ENCODE measurements at regions not wholly inside any gene's neighbourhood (a gene's known extent, or its start where the extent isn't known, plus 50 kb on each side); places are given as distances from the start of the nearest gene placed in this dataset.

DNA sequence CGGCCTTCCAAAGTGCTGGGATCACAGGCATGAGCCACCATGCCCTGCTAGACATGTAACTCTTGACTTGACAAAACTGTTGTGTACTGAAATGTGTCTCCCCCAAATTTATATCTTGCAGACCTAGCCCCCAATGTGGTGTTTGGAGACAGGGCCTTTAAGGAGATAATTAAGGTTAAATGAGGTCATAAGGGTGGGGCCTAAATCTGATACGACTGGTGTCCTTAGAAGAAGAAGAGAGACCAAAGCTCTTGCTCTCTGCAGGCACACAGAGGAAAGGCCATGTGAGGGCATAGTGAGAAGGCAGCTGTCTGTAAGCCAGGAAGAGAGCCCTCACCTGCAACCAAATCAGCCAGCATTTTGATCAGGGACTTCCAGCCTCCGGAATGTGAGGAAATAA is 361.3 kb downstream of the SV2B start:
- Histone ChIP-seq H4K20me1 (ENCODE audit: insufficient read depth, low read length) (no peaks in the 10 kb centered on the region), H3K4me3 (replicated peaks in 1 of 3; ENCODE audit: insufficient read depth in 1 of 3, low read depth in 2 of 3, low read length in 3 of 3) (no peak overlapping the region), H3K27me3 (ENCODE audit: control insufficient read depth in 1 of 2, insufficient read depth in 2 of 2, low read length in 2 of 2) (no peaks in the 10 kb centered on the region; a peak in 1 of 5 replicates), H3K79me2 (ENCODE audit: insufficient read depth, low read length) (no peaks in the 10 kb centered on the region), H3K4me1 (ENCODE audit: insufficient read depth, low read length) (no peaks in the 10 kb centered on the region), H2AFZ (ENCODE audit: low read length) (no peak overlapping the region), H3K4me2 (ENCODE audit: low read depth, low read length) (no peak overlapping the region), H3K9me3 (ENCODE audit: low read length) (no peaks in the 10 kb centered on the region), H3K27ac (ENCODE audit: extremely low read length, insufficient read depth, low read length) (no peak overlapping the region), H3K9ac (ENCODE audit: insufficient read depth, low read depth, low read length) (no peak overlapping the region), H3K36me3 (replicated peaks in 1 of 2; ENCODE audit: control insufficient read depth in 1 of 2, insufficient read depth in 2 of 2, low read length in 2 of 2) (no peaks in the 10 kb centered on the region)
- ATAC-seq (no peak), FAIRE-seq (no peak), DNase-seq (ENCODE audit: low spot score) (no peak)
- TF ChIP-seq ZNF446 (CRISPR knock-in tag; IDR thresholded peaks at IDR 0.05) (no peak), DMAP1 (CRISPR knock-in tag; IDR thresholded peaks at IDR 0.05) (no peak), POLR2AphosphoS5 (IDR thresholded peaks at IDR 0.05; ENCODE audit: low read depth, low read length) (no peak), GFI1 (CRISPR knock-in tag; IDR thresholded peaks at IDR 0.05; ENCODE audit: borderline replicate concordance) (no peak), GLMP (CRISPR knock-in tag; IDR thresholded peaks at IDR 0.05; ENCODE audit: borderline replicate concordance) (no peak), CENPBD1 (CRISPR knock-in tag; IDR thresholded peaks at IDR 0.05; ENCODE audit: borderline replicate concordance, low read depth) (no peak), ZNF772 (CRISPR knock-in tag; IDR thresholded peaks at IDR 0.05) (no peak), ZFX (CRISPR knock-in tag; IDR thresholded peaks at IDR 0.05; ENCODE audit: low read depth) (no peak)
- in situ Hi-C loops (cut with HindIII; ENCODE audit: extremely low pct_ligation_motif_present, low pct_unique_long_range_greater_than_20kb) (no loop called here), intact Hi-C loops (cut with micrococcal nuclease; ENCODE audit: unreplicated experiment) (loop anchor here (5.0 kb wide), 1 partner anchor 226 kb away; no protein-coding TSS in a partner anchor)
- WGBS (ENCODE audit: low lambda C conversion rate): 23% methylated on average over 3 of the region's 3 CpGs
- POLR2A ChIA-PET: no interaction called here
- CTCF ChIA-PET (ENCODE audit: low intra/inter-chr PET ratio, low total read pairs): no interaction called here
- no TSS peak for BruUV-seq (replicated peaks)

- DNase-seq (ENCODE audit: low spot score) (no peak), FAIRE-seq (no peak), ATAC-seq (no peak)
- no TSS peak for BruUV-seq (replicated peaks)
- Histone ChIP-seq H2AFZ (ENCODE audit: low read length) (no peak overlapping the region), H3K27ac (ENCODE audit: extremely low read length, insufficient read depth, low read length) (no peak overlapping the region), H3K4me3 (replicated peaks in 1 of 3; ENCODE audit: insufficient read depth in 1 of 3, low read depth in 2 of 3, low read length in 3 of 3) (no peak overlapping the region), H3K27me3 (ENCODE audit: control insufficient read depth in 1 of 2, insufficient read depth in 2 of 2, low read length in 2 of 2) (no peaks in the 10 kb centered on the region), H3K9me3 (ENCODE audit: low read length) (no peaks in the 10 kb centered on the region), H3K79me2 (ENCODE audit: insufficient read depth, low read length) (no peaks in the 10 kb centered on the region), H3K9ac (ENCODE audit: insufficient read depth, low read depth, low read length) (no peak overlapping the region), H3K4me2 (ENCODE audit: low read depth, low read length) (no peak overlapping the region), H4K20me1 (ENCODE audit: insufficient read depth, low read length) (no peaks in the 10 kb centered on the region), H3K36me3 (replicated peaks in 1 of 2; ENCODE audit: control insufficient read depth in 1 of 2, insufficient read depth in 2 of 2, low read length in 2 of 2) (no peaks in the 10 kb centered on the region), H3K4me1 (ENCODE audit: insufficient read depth, low read length) (no peaks in the 10 kb centered on the region)
- peak; percentile 8; the same call in 1 of the 2 replicates for TF ChIP-seq CEBPB (IDR thresholded peaks at IDR 0.05; ENCODE audit: borderline replicate concordance, low read depth, low read length)
- no peak for TF ChIP-seq ZNF431 (CRISPR knock-in tag; IDR thresholded peaks at IDR 0.05; ENCODE audit: borderline replicate concordance, low read depth)
- TF ChIP-seq ZNF678 (CRISPR knock-in tag; IDR thresholded peaks at IDR 0.05): no peak
- 9% methylated on average over 4 of the region's 4 CpGs for WGBS (ENCODE audit: low lambda C conversion rate)
- CTCF ChIA-PET (ENCODE audit: low intra/inter-chr PET ratio, low total read pairs): no interaction called here
- POLR2A ChIA-PET: no interaction called here
- intact Hi-C loops (cut with micrococcal nuclease; ENCODE audit: unreplicated experiment): no loop called here
- in situ Hi-C loops (cut with HindIII; ENCODE audit: extremely low pct_ligation_motif_present, low pct_unique_long_range_greater_than_20kb): no loop called here
These were observed 365.0 kb downstream of the SV2B start for GRCh38 chr15:91465086-91465485.

All from HepG2 (cell line).